ENCODE measurements at regions not wholly inside any gene's neighbourhood (a gene's known extent, or its start where the extent isn't known, plus 50 kb on each side); places are given as distances from the start of the nearest gene placed in this dataset.

DNA sequence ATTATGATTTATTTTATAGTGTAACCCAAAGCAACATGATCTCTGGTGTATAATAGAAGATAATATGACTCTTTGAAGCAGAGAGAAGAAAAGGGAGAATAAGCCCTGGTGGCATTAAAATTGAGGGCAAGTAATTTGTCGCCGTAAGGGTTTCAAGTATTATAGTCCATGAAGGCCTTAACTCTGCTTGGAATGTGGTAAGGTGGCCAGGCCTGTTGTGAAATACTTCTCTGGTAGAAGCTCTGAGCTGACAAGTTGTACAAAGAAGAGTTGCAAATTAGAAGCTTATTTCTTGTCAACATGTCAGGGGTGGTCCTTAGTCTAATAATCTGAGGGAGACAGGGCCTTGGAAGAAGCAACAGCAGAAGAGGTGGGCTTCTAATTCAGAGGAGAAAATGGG, 151.7 kb upstream of the HHIP start:
- POLR2A ChIA-PET = no interaction called here
- dilution Hi-C loops (cut with MboI; ENCODE audit: extremely low pct_ligation_motif_present, low sequenced_read_pairs) = no loop called here
- intact Hi-C loops (cut with micrococcal nuclease) = no loop called here
- Histone ChIP-seq H3K9me1 (replicated peaks; ENCODE audit: control insufficient read depth, extremely low read depth, insufficient read depth, low read length) (no peaks in the 10 kb centered on the region), H4K20me1 (replicated peaks; ENCODE audit: control insufficient read depth, extremely low read depth, insufficient read depth, low read length) (no peaks in the 10 kb centered on the region), H3K79me2 (ENCODE audit: control insufficient read depth, insufficient read depth, low read length) (no peaks in the 10 kb centered on the region), H3K9me3 (replicated peaks; ENCODE audit: control insufficient read depth, insufficient read depth, low read length) (no peaks in the 10 kb centered on the region), H3K27ac (ENCODE audit: insufficient read depth, low read depth, low read length) (no peak overlapping the region), H3K4me3 (replicated peaks in 1 of 3; ENCODE audit: insufficient read depth in 1 of 3, low read depth in 1 of 3, low read length in 3 of 3) (no peak overlapping the region), H3K4me1 (ENCODE audit: control insufficient read depth, extremely low read depth, insufficient read depth, low read length) (no peaks in the 10 kb centered on the region), H3K27me3 (ENCODE audit: control insufficient read depth in 2 of 2, insufficient read depth in 2 of 2, low read length in 2 of 2) (no peaks in the 10 kb centered on the region), H3K4me2 (ENCODE audit: insufficient read depth, low read length) (no peak overlapping the region), H3K36me3 (ENCODE audit: control insufficient read depth in 2 of 2, extremely low read depth in 1 of 2, insufficient read depth in 2 of 2, low read length in 2 of 2) (no peaks in the 10 kb centered on the region), H3K9ac (replicated peaks; ENCODE audit: extremely low read depth, insufficient read depth, low read length) (no peak overlapping the region), H2AFZ (ENCODE audit: low read depth, low read length) (no peak overlapping the region)
- DNase-seq (ENCODE audit: low read depth, low spot score) (no peak), FAIRE-seq (no peak)
- no TSS peak for BruUV-seq (replicated peaks)
- no peak for TF ChIP-seq MYC (IDR thresholded peaks at IDR 0.05; ENCODE audit: low read depth, low read length)
- no peak for TF ChIP-seq FOS (IDR thresholded peaks at IDR 0.05; ENCODE audit: borderline replicate concordance, insufficient read depth, low read length)
- TF ChIP-seq, protein P1, sequence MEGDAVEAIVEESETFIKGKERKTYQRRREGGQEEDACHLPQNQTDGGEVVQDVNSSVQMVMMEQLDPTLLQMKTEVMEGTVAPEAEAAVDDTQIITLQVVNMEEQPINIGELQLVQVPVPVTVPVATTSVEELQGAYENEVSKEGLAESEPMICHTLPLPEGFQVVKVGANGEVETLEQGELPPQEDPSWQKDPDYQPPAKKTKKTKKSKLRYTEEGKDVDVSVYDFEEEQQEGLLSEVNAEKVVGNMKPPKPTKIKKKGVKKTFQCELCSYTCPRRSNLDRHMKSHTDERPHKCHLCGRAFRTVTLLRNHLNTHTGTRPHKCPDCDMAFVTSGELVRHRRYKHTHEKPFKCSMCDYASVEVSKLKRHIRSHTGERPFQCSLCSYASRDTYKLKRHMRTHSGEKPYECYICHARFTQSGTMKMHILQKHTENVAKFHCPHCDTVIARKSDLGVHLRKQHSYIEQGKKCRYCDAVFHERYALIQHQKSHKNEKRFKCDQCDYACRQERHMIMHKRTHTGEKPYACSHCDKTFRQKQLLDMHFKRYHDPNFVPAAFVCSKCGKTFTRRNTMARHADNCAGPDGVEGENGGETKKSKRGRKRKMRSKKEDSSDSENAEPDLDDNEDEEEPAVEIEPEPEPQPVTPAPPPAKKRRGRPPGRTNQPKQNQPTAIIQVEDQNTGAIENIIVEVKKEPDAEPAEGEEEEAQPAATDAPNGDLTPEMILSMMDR (IDR thresholded peaks at IDR 0.05; ENCODE audit: extremely low read depth in 1 of 2, insufficient read depth in 1 of 2, low read depth in 1 of 2, low read length in 2 of 2) = no peak
- TF ChIP-seq POLR2A (IDR thresholded peaks at IDR 0.05; ENCODE audit: low read depth, low read length) = no peak
- TF ChIP-seq EZH2 (IDR thresholded peaks at IDR 0.05; ENCODE audit: borderline replicate concordance, low read depth, low read length, severe bottlenecking) = no peak
- TF ChIP-seq POLR2AphosphoS5 (IDR thresholded peaks at IDR 0.05; ENCODE audit: insufficient read depth, low read depth, low read length) = no peak
- TF ChIP-seq GATA2 (IDR thresholded peaks at IDR 0.05; ENCODE audit: insufficient read depth, insufficient read length, low read depth, low read length) = no peak
- CTCF ChIA-PET = interaction anchor here (2.0 kb wide), 1 partner anchor 22 kb away, joined by 5 read pairs; no protein-coding TSS in a partner anchor

Data from endothelial cell of umbilical vein (primary cell).